Testis (tissue), 2 donors: ENCODE measurements at regions not wholly inside any gene's neighbourhood (a gene's known extent, or its start where the extent isn't known, plus 50 kb on each side); places are given as distances from the start of the nearest gene placed in this dataset.

Experiments used
- POLR2A ChIP-seq: fragments of 450-650 bp; IDR thresholded peaks from one replicate; pipeline ENCODE4 v1.6.1; 2017; ENCODE audit warnings: antibody characterized with exemption, mild to moderate bottlenecking, moderate library complexity
- TF ChIP-seq, protein P1 (sequence below), 3 experiments: fragments of 450-650 bp in 2 of 3; fragments of 200-600 bp in 1 of 3; sonication (generic) in 1 of 3; IDR thresholded peaks; one replicate each; pipeline ENCODE4 v1.5.1; 2016 to 2019; ENCODE audit warnings: antibody characterized with exemption in 3 of 3, mild to moderate bottlenecking in 2 of 3, moderate library complexity in 1 of 3

DNA sequence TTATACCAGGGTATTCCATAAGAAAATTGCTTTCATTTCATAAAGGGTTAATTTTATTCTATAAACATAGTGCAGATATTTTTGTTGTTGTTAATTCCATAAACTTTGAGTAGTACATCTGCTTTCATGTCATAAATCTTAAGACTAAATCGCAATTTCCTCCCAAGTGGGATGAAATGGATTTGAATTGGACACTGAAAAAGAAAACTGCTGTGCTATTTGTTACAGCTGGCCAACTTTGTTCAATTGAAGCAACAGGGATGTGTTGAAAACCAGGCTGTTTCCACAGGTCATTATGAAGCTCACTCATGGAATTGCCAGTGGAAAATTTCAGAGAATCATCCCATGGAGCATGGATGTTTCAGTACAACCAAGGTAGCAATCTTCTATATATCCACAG lies 252.5 kb upstream of the RGS18 start:
- TF ChIP-seq, protein P1, sequence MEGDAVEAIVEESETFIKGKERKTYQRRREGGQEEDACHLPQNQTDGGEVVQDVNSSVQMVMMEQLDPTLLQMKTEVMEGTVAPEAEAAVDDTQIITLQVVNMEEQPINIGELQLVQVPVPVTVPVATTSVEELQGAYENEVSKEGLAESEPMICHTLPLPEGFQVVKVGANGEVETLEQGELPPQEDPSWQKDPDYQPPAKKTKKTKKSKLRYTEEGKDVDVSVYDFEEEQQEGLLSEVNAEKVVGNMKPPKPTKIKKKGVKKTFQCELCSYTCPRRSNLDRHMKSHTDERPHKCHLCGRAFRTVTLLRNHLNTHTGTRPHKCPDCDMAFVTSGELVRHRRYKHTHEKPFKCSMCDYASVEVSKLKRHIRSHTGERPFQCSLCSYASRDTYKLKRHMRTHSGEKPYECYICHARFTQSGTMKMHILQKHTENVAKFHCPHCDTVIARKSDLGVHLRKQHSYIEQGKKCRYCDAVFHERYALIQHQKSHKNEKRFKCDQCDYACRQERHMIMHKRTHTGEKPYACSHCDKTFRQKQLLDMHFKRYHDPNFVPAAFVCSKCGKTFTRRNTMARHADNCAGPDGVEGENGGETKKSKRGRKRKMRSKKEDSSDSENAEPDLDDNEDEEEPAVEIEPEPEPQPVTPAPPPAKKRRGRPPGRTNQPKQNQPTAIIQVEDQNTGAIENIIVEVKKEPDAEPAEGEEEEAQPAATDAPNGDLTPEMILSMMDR (IDR thresholded peaks at IDR 0.05): no peak
- no peak for TF ChIP-seq POLR2A
